NB4 (cell line): ENCODE measurements at regions not wholly inside any gene's neighbourhood (a gene's known extent, or its start where the extent isn't known, plus 50 kb on each side); places are given as distances from the start of the nearest gene placed in this dataset.

Source experiments
- TF ChIP-seq, protein P1 (sequence below): IDR thresholded peaks from 2 replicates; pipeline ENCODE4 v1.6.1; 2011; ENCODE audit warnings: low read depth, low read length
- TF ChIP-seq, protein P2 (sequence below): IDR thresholded peaks from one replicate; pipeline ENCODE4 v1.5.1; 2012; ENCODE audit warnings: low read depth, low read length

DNA sequence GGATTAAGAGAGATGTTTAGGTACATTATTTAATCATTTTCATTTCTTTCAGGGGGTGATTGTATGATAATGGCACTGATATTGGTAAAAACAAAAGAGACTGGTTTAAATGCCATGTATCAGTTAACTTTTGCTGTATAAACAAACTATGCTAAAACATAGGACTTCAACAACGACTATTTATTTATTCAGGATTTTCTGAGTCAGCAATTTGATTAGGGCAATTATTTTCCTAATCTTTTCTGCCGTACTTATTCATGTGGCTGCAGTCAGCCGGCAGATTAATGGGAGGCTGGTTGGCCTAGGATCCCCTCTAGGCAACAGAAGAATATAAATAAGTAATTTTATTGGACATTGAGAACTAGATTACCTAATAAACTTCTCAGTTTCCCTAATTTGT, 661.7 kb upstream of the RAG2 start:
- TF ChIP-seq, protein P1, sequence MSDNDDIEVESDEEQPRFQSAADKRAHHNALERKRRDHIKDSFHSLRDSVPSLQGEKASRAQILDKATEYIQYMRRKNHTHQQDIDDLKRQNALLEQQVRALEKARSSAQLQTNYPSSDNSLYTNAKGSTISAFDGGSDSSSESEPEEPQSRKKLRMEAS = no peak
- TF ChIP-seq, protein P2, sequence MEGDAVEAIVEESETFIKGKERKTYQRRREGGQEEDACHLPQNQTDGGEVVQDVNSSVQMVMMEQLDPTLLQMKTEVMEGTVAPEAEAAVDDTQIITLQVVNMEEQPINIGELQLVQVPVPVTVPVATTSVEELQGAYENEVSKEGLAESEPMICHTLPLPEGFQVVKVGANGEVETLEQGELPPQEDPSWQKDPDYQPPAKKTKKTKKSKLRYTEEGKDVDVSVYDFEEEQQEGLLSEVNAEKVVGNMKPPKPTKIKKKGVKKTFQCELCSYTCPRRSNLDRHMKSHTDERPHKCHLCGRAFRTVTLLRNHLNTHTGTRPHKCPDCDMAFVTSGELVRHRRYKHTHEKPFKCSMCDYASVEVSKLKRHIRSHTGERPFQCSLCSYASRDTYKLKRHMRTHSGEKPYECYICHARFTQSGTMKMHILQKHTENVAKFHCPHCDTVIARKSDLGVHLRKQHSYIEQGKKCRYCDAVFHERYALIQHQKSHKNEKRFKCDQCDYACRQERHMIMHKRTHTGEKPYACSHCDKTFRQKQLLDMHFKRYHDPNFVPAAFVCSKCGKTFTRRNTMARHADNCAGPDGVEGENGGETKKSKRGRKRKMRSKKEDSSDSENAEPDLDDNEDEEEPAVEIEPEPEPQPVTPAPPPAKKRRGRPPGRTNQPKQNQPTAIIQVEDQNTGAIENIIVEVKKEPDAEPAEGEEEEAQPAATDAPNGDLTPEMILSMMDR = no peak
